ENCODE measurements at regions not wholly inside any gene's neighbourhood (a gene's known extent, or its start where the extent isn't known, plus 50 kb on each side); places are given as distances from the start of the nearest gene placed in this dataset.

DNA sequence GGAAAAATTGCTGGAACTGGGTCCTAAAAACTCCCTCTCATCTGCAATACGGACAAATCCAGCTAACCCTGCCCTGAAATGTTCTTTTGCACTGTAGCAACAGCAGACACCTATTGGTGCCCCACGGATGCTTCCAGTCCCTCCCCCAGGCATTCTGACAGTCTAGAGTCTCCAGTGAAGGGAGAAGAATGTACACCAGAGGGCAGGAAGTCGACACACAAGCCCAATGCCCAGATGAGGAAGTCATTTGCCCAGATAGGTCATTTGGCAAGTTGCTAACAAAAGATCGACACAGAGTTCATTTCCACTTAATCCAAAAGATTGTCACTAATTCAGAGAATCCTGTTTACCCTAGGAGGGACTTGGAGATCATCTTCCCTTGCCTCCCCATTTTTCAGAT lies 293.0 kb upstream of the PRDM1 start:
- peaks cover 16% of the 10 kb centered on the region; the same call in 1 of the 2 replicates for H3K27me3 ChIP-seq
- H3K4me1 ChIP-seq = no peaks in the 10 kb centered on the region
- H3K9me3 ChIP-seq = no peaks in the 10 kb centered on the region
- no peak for DNase-seq
- no peak overlapping the region for H3K4me3 ChIP-seq (ENCODE audit: low read depth, low read length)
- TF ChIP-seq, protein P1, sequence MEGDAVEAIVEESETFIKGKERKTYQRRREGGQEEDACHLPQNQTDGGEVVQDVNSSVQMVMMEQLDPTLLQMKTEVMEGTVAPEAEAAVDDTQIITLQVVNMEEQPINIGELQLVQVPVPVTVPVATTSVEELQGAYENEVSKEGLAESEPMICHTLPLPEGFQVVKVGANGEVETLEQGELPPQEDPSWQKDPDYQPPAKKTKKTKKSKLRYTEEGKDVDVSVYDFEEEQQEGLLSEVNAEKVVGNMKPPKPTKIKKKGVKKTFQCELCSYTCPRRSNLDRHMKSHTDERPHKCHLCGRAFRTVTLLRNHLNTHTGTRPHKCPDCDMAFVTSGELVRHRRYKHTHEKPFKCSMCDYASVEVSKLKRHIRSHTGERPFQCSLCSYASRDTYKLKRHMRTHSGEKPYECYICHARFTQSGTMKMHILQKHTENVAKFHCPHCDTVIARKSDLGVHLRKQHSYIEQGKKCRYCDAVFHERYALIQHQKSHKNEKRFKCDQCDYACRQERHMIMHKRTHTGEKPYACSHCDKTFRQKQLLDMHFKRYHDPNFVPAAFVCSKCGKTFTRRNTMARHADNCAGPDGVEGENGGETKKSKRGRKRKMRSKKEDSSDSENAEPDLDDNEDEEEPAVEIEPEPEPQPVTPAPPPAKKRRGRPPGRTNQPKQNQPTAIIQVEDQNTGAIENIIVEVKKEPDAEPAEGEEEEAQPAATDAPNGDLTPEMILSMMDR (IDR thresholded peaks at IDR 0.05; ENCODE audit: low read depth, low read length) = no peak
- H3K36me3 ChIP-seq = no peaks in the 10 kb centered on the region

- Histone ChIP-seq H3K9me3 (no peaks in the 10 kb centered on the region), H3K36me3 (no peaks in the 10 kb centered on the region), H3K4me1 (no peaks in the 10 kb centered on the region), H3K27me3 (peaks cover 17% of the 10 kb centered on the region; the same call in 1 of the 2 replicates), H3K4me3 (ENCODE audit: low read depth, low read length) (no peak overlapping the region)
- DNase-seq = no peak
- TF ChIP-seq, protein P1 (IDR thresholded peaks at IDR 0.05; ENCODE audit: low read depth, low read length) = no peak
These were observed 294.4 kb upstream of the PRDM1 start for GRCh38 chr6:105791583-105792318.

DNA sequence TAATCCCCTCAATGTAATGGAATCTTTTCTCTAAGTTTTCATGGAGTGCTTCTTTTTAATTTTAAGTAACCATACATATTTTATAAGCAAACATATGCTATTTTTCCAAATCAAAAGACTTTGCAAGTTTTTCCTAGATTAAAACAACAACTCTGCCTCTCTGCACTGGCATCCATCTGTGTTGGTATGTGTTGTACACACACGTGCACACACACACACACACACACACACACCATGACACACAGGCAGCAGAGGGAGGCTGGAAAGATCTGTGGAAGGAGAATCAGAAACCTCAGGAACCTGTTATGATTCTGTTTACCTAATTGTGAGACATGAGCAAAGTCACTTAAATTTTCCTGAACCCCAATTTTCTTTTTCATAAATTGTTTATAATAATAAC lies 295.0 kb upstream of the PRDM1 start:
- DNase-seq = no peak
- Histone ChIP-seq H3K36me3 (no peaks in the 10 kb centered on the region), H3K27me3 (peaks cover 15% of the 10 kb centered on the region; the same call in 1 of the 2 replicates), H3K9me3 (no peaks in the 10 kb centered on the region), H3K4me3 (ENCODE audit: low read depth, low read length) (no peak overlapping the region), H3K4me1 (no peaks in the 10 kb centered on the region)
- TF ChIP-seq, protein P1 (IDR thresholded peaks at IDR 0.05; ENCODE audit: low read depth, low read length) = no peak

DNA sequence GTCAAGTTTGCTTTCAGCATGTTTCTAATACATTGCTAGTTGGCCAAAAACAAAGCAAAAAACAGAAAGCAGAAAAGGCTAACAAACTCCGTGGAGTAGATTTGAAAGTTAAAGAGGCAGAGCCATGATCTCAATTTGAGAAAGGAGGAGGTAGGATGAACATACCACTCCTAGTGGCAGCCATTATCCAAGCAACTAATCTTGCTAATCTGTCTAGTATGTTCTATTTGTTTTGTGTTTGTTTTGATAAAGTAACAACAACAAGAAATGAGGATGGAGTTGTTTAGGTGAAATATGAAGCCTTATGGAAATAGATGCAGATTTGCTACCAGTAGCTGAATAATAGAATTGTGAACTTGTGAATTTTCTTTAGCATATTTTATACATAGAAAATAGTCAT lies 295.5 kb upstream of the PRDM1 start:
- Histone ChIP-seq H3K4me3 (ENCODE audit: low read depth, low read length) (no peak overlapping the region), H3K4me1 (no peaks in the 10 kb centered on the region), H3K9me3 (no peaks in the 10 kb centered on the region), H3K36me3 (no peaks in the 10 kb centered on the region), H3K27me3 (peaks cover 13% of the 10 kb centered on the region; the same call in 1 of the 2 replicates)
- DNase-seq = no peak
- TF ChIP-seq, protein P1 (IDR thresholded peaks at IDR 0.05; ENCODE audit: low read depth, low read length) = no peak

DNA sequence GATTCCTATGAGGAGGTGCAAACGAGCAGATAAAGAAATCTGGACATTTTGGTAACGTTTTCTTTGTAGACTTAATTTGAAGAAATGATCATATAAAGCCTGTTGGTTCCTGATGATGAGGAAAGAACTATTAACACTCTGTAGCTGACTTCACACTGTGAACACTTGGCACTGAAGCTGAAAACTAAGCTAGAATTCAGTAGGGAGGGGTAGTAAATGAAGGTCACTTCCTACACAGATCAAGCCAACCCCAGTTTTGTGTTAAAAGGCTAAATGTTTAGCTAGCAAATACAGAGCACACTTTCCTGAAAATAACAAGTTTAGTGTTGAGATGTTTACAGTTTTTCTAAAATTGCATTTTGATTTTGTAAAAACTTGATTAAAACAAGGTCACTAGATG lies 296.2 kb upstream of the PRDM1 start:
- Histone ChIP-seq H3K9me3 (no peaks in the 10 kb centered on the region), H3K4me1 (no peaks in the 10 kb centered on the region)

DNA sequence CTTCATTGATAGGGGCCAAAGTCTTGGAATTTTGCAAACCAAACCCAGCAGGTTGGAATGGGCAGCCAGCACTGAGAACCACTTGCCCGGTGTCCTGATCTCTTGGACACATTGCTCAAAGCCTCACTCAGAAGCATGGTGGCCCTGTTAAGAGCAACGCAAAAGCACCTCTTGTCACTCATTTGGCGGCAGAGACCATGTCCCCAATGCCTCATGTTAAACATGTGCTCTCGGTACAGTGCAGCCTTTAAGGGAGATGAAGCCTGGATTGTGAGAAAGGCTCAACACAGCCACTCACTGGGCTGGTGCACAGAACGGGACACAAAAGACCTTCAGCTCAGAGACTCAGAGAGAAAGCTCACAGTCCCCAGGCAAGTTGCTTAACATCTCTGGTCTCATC lies 298.4 kb upstream of the PRDM1 start:
- no peaks in the 10 kb centered on the region for H3K9me3 ChIP-seq
- H3K36me3 ChIP-seq = no peaks in the 10 kb centered on the region
- H3K4me3 ChIP-seq (ENCODE audit: low read depth, low read length) = no peak overlapping the region
- H3K27me3 ChIP-seq = peaks cover 19% of the 10 kb centered on the region
- TF ChIP-seq, protein P1 (IDR thresholded peaks at IDR 0.05; ENCODE audit: low read depth, low read length) = no peak
- DNase-seq = no peak
- no peaks in the 10 kb centered on the region for H3K4me1 ChIP-seq

More for the DNA sequence above, 296.2 kb upstream of the PRDM1 start:
- Histone ChIP-seq H3K4me3 (ENCODE audit: low read depth, low read length) (no peak overlapping the region), H3K36me3 (no peaks in the 10 kb centered on the region), H3K27me3 (peaks cover 12% of the 10 kb centered on the region; the same call in 1 of the 2 replicates)
- DNase-seq = no peak
- TF ChIP-seq, protein P1 (IDR thresholded peaks at IDR 0.05; ENCODE audit: low read depth, low read length) = no peak
